NCI-H2196 (cell line): ENCODE measurements at regions not wholly inside any gene's neighbourhood (a gene's known extent, or its start where the extent isn't known, plus 50 kb on each side); places are given as distances from the start of the nearest gene placed in this dataset.

Experiments used
- DNase-seq: peaks from one replicate; lab custom pipeline; 2025; ENCODE audit not compliant: unreplicated experiment; lab: John Stamatoyannopoulos, UW

DNA sequence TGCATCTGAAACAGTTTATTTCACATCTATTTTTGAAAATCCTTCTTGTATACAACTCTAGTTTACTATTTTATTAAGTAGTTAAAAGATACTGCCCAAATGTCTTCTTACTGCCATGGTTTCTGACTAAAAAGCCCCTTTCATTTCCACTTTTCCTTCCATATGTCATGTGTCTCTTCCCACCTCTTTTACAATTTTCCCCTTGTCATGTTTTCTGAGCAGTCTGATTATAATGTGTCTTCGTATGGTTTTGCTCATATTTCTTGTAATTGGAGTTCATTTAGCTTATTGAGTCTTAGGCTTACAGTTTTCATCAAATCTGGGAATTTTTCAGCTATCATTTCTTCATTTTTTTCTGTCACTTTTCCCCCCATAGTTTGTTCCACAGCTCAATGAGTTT lies 813.9 kb upstream of the GYPC start:
- no peak for DNase-seq

DNA sequence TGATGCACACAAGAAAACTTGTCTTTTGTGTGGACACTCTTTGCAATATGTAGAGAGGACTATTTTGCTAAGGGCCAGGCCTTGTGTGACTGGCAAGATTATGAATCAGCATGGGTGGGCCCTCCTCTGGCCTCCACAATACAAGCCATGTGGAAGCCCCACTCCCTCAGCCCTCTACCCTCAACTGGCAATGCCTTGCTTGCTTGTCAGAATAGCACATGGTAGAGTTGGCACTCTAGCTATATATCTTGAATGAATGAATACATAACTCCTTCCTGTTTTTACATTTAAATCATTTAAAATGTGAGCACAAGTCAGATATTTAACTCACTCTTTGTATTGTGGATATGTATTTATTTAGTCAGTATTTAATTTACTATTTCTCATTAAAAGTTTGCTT lies 805.4 kb upstream of the GYPC start:
- no peak for DNase-seq

DNA sequence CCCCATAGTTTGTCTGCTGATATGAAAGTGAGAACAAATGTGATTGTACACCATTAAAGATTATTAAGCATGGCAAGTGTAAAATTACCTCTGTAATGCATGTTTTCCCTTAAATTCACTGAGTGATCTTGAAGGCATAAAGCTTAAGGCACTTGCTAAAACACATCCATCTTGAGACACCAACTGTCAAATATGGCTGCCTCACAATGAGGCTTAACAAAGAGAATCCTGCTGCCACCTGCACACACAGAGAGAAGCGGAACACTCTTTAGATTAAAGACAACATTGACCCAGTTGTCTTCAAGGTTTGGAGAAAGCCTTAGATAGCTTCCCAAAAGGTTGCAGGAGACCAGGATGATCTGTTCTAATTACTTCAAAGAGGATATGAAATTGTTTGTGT lies 803.6 kb upstream of the GYPC start:
- DNase-seq, result no peak

DNA sequence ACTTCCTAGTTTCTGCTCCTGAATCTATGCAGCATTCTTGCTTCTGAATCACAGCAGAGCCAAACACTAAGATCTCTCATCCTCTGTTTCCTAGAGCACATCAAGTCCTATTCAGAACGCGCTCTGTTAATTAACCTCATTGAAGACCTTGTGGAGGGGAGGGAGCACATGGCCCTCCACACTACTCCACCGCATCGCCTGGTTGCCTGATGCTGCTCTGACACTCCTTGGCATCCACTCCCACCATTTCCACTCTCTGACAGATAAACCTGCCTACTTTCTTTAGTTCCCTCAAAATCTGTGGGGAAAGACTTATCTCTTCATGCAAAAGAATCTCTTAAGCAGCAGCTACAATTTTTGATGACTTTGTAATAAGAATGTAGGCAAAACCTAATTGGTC lies 802.3 kb upstream of the GYPC start:
- no peak for DNase-seq

DNA sequence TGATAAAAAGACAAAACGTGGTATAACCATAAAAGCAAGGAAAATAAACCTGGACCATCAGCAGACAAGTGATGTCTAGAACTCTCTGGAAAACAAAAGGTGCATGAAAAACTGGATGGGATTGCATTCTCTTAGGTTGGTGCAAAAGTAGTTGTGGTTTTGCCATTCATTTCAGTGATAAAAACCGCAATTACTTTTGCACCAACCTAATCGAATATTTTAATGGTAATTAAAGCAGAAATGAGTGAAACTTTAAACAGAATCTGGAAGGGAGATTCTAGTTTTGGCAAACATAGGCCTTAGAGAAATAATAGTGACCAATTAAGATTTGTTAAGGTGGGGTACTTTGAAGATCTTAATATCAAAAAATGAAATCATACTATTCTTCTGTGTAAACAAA lies 800.8 kb upstream of the GYPC start:
- no peak for DNase-seq

DNA sequence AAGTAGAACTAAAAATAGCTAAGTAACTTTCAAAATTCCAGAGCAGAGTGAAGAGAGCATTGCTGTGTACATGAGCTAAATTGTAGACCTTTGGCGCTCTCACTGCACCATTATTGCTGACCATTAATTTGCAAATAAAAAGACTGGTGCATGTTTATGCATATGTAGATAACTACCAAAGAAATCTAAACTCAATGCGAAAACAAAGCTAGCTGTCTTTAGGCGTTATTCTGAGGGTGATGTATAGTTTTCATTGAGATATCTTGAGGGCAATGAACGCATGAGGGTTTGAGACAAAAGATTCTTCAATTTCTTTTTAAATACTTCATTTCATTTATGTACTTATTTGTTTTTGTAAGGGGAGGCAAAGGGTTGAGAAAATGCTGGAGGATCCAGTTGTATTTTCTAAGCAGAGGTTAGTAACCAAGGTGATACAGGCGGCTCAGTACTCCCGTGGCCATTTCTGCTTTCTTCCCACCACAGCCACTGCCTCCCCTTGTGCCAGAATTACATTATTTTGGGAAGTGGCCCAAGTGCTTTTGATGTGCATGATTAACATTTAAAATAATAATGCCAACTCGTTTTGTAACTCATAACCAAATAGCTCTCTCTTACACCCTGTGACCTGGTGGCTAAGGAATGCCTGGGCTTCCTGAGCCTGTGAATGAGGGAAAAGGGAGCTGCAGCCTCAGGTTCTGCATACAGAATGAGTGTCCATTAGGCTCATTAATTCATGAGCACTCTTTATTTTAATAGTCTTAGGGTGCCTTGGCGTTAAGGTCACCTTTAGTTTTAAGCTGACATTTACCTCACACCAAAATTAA lies 797.8 kb upstream of the GYPC start:
- DNase-seq, result no peak

DNA sequence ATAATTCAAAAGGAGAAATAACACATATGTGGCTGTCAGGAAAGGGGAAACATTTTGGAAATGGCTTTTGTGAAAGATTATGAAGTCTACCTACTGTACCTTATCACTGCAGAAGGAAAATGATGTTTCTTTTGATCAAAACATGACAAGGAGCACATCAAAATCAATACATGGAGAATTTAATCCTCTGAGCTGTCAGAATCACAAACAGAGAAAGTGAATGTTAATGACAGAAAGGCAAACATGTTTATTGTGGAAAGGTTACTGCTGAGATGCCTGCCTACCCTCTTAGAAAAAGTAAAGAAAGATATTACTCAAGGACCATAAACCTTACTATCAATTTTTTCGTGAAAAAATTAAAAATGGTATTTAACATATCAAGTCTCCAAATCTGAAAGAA lies 794.5 kb upstream of the GYPC start:
- no peak for DNase-seq

DNA sequence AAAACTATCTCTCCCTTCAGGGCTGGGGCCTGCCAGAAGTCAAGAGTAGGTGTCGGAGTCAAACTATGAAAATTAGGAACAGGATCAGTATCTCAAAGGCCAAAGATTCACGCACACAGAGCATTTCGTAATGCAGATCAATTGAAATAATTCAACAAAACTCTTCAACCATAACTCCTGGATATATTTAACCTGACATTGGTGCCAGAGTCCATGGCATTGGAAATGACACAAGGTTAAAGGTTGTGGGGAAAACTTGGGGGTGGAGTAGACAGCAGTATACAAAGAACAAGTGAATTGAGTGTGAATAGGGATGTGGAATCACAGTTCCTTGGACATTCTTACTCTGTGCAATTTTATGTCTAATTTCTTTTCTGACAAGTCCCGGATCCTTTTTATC lies 788.0 kb upstream of the GYPC start:
- no peak for DNase-seq

DNA sequence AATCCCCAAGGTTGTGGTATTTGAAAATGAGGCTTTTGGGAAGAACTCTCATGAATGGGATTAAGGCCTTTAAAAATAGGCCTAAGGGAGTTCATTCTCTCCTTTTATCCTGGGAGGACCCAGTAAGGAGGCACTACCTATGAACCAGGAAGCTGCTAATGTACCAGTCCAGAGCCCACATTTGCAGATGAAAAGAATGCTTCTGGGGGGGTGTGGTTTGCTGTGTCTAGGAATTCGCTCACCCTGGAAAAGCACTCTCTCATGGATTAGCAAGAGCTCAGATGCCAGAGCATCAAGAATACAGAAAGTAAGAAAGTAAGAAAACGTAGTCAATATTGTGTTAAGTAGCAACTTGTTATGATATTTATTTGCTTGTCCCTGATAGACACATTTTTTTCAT lies 785.7 kb upstream of the GYPC start:
- no peak for DNase-seq

DNA sequence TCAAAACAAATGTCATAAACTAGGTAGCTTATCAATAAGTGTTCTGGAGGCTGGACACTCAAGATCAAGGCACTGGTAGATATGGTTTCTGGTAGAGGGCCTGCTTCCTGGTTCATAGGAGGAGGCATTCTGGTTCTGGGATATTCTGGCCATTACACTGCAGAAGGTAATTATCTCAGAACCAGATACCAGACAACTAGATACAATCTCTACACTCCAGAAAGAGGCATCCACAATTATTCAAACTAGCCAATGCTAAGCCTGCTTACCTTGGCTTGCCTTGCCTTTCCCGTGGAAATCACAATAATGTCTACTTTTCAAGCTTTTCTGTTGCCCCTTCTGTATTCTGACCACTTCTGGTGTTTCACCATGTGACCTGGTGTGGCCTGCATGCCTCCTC lies 785.2 kb upstream of the GYPC start:
- no peak for DNase-seq

DNA sequence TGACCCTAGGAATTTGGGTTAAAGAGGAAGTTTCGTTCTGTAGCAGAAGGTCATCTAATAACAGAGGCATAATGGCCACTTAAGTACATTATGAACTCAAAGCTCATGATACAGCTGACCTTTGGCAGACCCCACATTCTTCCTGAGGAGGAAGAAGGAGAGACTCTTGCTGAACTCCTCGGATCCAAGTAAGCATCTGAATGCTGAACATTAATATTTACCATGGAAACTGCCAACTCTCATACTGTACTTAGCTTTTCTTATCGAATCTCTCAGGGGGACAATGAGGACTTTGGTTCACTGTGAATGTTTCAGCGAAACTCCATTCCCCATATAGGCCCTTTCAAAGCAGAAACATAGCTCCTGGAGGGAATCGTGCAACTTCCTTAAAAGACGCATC lies 781.4 kb upstream of the GYPC start:
- no peak for DNase-seq

DNA sequence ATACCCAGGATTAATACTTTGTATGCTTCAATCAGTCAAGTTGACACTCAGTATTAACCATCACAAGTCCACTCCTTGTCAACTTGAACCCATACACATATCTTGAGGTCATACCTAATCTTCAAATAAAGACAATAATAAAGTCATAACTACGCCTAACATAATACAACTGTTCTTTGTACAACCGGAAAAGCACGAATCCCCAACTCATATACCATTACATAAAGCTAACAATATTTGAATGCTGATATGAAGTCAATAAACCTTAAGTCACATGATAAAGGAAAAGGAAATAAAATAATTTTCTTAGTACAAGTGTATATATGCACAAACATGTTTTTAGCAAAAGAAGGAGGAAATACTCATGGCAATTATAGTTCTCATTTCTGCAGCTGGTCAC lies 770.6 kb upstream of the GYPC start:
- no peak for DNase-seq

DNA sequence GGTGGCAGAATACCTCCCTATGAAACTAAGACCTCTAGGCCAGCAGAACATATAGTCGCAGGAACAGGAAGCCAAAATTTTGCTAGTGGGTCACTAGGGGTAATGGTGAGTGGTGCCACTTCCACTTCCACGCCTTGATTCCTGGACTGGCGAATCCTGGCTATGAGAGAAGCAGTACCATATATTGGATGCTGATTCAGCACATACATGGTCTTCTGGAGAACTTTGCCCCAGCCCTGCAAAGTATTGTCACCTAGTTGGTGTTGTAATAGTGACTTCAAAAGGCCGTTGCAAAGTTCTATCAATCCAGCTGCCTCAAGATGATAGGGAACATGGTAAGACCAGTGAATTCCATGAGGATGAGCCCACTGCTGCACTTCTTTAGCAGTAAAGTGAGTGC lies 769.8 kb upstream of the GYPC start:
- DNase-seq, result no peak

DNA sequence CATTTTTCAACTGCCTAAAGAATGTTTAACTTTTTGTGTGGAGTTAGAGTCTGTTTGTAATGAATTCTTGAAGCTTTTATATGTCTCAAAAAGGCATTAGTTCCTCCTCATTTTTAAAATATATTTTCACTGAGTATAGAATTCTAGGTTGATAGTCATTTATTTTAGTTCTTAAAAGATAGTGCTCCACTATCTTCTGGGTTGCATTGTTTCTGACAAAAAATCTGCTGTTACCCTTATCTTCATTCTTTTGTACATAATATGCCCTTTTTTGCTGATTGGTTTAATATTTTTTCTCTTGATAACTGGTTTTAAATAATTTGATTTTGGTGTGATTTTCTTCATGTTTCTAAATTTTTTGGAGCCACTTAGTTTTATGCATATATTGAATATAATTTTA lies 754.7 kb upstream of the GYPC start:
- DNase-seq, result no peak

DNA sequence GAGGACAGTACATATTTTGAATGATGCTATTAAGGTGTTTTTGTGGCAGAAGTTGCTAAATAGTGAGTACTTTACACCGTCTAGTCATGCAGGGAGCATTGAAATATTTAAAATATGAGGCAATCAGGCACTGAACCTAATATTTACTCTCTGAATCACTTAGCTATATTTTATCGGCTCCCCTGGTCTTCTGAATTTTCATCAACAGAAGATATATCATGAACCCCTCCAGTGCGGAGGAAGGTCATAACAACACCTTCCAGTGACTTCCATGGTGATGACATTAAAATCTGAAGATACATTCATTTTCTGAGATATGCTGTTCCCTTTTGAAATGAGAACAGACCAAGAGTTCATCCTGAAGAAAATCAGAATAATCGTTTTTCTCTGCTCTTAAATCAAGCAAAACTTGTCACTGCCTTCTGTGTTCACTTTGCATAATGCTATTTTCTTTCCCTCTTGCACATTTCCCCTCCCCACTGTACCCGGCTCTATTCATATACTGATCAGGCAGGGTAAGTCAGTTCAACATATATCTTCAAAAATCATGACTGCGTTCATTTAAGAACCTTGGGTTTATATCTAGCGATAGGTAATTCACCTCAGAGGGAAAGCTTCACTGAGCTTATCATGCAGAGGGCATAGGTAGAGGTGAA lies 729.9 kb upstream of the GYPC start:
- DNase-seq, result no peak

DNA sequence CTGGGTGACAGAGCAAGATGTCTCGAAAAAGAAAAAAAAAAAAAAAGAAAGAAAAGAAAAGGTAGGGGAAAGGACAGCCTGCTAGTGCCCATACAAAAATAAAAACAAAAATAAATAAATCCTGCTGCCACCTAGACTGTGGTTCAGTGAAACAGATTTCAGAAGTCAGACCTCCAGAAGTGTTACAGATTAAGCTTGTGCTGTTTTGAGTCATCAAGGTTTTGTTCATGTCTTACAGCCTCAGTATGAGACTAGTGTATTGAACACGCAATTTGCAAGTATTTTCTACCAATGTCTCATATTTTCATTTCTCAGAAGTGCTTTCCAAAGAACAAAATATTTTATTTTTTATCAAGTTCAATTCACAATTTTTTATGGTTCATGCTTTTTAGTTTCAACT lies 720.4 kb upstream of the GYPC start:
- DNase-seq, result no peak

DNA sequence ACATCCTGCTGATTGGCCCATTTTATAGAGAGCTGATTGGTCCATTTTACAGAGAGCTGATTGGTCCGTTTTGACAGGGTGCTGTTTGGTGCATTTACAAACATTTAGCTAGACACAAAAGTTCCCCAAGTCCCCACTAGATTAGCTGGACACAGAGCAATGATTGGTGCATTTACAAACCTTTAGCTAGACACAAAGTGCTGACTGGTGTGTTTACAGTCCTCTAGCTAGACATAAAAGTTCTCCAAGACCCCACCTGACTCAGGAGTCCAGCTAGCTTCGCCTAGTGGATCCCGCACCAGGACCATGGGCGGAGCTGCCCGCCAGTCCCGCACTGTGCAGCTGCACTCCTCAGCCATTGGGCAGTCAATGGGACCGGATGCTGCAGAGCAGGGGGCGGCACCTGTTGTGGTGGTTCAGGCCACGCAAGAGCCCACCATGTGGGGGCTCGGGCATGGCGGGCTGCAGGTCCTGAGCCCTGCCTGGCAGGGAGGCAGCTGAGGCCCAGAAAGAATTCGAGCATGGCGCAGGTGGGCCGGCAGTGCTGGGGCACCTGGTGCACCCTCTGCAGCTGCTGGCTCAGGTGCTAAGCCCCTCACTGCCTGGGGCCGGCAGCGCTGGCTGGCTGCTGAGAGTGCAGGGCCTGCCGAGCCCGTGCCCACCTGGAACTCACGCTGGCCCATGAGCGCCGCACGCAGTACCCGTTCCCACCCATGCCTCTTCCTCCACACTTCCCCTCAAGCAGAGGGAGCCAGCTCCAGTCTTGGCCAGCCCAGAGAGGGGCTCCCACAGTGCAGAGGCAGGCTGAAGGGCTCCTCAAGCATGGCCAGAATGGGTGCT lies 713.2 kb upstream of the GYPC start:
- no peak for DNase-seq

DNA sequence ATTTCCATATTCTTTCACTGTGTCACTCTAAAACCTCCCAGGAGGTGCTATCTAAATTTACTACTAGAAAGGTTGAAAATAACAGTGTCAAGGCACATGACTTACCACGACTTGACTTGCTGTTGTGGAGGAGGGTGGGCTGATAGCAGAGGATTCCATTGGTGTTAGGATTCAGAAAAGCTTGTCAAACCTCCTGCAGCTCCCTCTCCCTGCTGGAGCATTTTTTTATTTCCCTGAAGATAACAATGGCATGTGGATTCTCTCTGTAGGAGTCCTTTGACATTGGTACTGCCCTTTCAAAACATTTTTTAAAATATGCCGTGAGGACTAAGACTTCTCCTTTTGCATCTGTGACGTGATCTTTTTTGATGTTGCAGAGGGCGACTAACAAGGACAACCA lies 696.9 kb upstream of the GYPC start:
- DNase-seq, result no peak

DNA sequence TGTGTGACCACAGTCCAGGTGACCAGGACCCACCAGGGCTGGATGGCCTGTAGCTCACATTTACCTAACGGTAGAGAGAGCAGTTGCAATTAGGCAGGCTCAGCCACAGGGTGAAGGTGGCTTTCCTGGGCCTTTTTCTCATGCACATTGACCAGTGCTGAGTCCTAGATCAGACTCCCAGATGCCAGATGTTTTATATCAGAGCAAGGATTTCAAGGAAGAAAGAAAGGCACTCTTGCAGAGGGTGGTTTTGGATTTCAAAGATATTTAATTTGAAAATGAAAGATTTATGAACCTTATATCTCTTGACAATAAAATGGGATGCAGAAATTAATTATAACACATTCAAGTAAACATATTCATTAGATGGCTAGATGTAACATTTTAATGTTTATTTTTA lies 694.2 kb upstream of the GYPC start:
- no peak for DNase-seq

DNA sequence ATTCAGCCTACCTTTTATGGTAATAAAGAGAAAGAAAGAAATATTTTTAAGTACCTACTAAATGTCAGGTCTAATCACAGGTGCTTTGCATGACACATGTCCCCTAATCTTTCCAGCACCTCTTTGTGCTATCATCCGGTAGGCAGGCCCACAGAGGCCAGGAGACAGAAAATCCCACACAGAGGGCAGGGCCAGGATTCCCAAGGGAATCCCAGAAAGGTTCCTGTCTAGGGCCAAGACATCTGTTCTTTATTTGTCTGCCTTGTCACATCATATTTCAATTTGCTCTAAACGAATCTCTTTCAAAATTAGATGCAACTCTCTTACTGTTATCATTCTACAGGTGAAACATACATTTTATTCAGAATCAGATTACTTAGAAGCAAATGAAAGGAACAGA lies 676.1 kb upstream of the GYPC start:
- no peak for DNase-seq

DNA sequence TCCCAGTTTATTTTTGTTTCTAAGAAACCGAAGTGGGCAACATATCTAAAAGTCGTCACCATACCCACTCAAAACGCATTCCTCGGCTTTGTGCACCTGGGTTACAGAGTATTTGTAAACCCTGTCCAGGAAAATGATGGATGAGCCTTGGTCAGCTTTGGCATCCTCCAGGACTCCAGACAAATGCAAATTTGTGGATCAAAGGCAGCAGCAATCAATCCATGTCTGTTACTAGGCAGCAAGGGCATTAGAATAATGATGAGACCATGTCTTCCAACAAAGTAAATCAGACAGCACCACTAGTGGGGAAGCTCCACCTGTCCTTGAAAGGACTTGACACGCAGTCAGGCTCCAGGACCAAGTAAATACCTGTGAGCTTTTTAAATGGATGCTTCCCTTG lies 672.6 kb upstream of the GYPC start:
- no peak for DNase-seq

DNA sequence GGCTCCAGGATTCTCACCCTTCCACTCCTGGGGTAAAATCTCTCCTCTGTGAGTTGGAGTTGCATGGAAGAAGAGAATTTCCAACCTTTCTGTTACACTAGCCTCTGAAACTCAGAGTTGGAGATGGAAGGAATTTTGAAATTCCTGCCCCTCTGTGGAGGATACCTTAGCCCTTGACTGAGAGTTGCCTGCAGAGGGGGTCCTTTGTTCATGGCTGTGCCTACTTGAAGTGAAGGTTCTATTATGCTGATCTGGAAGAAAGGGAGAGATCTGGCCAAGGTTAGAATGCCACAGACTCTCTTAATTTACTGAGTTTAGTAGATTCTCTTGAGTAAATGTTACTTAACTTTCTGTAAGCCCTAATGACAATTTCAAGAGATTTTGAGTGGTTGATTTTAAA lies 626.6 kb upstream of the GYPC start:
- DNase-seq, result no peak
